ENCODE measurements at regions not wholly inside any gene's neighbourhood (a gene's known extent, or its start where the extent isn't known, plus 50 kb on each side); places are given as distances from the start of the nearest gene placed in this dataset.

DNA sequence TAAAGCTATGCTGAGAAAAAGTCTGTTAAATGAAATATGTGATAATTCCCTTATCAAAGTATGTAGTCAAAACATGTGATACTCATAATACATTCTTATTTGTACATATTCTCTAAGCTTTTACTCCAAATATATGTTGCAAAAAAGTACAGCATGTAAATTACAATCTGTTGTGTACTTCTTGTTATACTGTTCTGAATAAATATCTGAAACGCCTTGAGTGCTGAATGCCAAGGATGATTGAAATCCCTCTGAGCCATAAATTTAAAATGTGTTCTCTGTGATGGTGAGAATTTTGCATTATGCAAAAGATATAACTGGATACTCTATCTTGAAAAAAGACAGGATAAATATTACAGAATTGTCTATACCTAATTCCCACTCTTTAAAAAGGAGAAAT is 1128.0 kb downstream of the STPG2 start:
- no peak for TF ChIP-seq YY1 (IDR thresholded peaks at IDR 0.05; ENCODE audit: insufficient read depth, insufficient read length)
- no peak for TF ChIP-seq SUZ12 (IDR thresholded peaks at IDR 0.05; ENCODE audit: extremely low read depth, insufficient read depth, insufficient read length)
